GM21529 (cell line): ENCODE measurements at regions not wholly inside any gene's neighbourhood (a gene's known extent, or its start where the extent isn't known, plus 50 kb on each side); places are given as distances from the start of the nearest gene placed in this dataset.
"Not testable (repeated sequence)": the region's sequence is repeated elsewhere in the genome, so short reads cannot be mapped to it uniquely, and the experiment has no call there.

Experiments used
- ATAC-seq: cut with Tn5 transposase; IDR thresholded peaks from one replicate; pipeline ENCODE4 v1.9.1; 2021; ENCODE audit not compliant: unreplicated experiment

GRCh38 chr10:108633046-108633445, 1290.3 kb downstream of the XPNPEP1 start:
- ATAC-seq, result no peak

GRCh38 chr10:108632144-108632543, 1291.2 kb downstream of the XPNPEP1 start:
- ATAC-seq, result no peak

DNA sequence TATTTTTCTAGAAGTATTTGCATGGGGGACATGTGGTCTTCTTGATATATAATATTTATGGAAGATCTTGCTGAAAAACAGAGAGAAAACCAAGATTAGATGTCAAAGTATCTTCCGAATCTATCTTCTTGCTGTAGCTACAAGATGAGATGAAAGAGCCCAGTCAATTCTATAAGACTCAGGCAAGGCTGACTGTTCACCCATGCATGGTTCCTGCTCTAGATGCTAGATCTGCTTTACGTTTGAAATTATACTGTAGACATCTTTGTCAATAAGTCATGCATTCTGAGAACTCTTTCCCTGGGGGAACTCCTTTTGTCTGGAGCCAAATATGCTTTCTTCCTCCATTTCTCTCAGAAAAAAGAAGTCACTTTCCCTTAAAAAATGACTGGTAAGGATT, 1292.0 kb downstream of the XPNPEP1 start:
- ATAC-seq, result peak; percentile 92

DNA sequence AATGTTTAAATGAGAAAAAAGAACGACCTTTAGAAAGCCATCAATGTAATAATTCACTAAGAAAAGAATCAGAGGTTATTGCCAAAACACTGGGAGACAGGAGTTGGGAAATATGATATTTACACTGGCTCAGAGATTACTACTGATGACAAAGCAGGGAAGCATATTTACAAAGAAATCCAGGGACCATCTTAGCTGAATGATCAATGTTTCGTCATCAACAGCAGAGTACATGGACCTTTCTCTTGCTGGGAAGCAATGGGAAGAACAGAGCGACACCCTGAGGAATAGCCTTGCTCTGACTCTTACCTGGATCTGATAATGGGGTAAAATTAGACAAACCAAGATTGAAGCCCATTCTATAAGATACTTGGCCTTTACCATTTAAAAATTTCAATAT, 1293.5 kb downstream of the XPNPEP1 start:
- ATAC-seq, result no peak

DNA sequence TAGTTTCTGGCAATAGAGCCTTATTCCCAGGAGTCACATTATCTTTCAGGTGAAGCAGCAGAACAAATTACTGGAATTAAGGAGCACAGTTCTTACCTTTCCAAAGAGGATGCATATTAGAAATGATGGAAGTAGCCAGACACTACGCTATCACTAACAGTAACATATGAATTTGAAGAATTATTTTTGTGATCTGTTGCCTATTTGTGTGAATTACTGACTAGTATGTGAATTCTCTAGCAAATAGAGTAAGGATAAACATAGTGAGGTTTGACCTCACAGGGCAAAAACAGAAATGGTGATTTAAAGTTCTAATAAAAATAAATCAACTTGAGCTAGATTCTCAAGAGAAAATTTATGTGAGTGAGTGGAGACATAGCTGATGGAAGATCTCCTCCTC, 1299.3 kb downstream of the XPNPEP1 start:
- ATAC-seq, result no peak

DNA sequence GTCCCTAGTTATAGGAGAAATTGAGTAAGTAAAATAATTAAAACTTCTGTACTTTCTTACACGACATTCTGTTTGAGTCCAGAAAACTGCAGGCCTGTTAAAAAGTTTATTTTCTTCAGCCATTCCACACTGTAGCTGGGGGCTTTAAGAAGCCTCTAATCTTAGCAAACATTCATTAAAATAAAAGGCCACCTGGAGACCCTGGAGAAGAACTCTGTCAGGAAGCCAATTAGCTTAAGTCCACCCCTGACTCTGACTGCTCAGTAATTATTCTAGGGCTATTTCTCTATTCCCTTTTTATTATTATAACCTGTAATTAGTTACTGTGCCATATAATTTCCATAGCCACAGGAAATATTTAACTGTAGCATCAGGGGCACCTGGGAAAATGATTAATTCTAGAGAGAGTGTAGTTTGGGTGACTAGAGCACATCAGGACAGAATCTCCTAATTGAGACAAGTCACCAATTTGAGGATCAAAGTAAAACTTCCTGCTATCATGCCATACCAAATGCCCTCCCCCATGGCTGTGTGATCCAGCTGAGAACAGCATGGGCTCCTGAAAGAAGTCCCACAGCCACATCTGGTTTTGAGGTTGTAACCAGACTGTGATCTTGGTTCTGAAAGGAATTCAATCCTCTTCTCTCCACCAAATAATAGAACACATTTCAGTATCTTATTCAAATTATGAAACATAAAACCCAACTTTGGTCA, 1302.3 kb downstream of the XPNPEP1 start:
- no peak for ATAC-seq

DNA sequence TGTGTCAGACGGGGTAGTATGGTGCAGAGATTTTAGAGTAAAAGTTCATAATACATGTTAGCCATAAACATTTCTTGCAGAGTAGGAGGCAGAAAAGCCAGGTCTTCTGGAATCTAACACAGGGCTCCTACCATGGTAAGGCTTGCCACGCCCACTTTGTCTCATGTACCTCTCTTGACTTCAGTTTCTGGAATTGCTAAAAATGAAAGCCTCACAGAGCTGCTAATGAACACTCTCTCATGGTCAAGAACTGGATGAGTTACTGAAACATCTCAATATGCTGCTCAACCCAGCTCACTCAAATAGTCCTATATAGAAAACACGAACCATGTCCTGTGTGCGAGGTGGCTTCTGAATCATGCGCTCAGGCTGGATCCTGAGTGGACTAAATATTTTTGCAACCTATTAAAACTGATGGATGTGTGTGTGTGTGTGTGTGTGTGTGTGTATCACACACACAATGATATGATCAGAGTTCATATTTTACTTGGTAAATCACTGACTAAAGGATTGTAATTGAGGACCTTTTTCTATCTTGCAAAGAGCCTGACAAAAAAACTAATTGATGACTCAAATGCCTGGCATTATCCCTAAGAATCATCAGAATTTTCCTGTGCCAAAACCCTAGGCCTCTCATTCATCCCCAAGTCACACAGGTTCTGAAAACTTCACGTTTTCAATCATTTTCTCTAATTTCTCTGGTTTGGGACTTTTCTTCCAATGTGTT, 1306.6 kb downstream of the XPNPEP1 start:
- no peak for ATAC-seq

GRCh38 chr10:108615576-108616320, 1307.6 kb downstream of the XPNPEP1 start:
- no peak for ATAC-seq

DNA sequence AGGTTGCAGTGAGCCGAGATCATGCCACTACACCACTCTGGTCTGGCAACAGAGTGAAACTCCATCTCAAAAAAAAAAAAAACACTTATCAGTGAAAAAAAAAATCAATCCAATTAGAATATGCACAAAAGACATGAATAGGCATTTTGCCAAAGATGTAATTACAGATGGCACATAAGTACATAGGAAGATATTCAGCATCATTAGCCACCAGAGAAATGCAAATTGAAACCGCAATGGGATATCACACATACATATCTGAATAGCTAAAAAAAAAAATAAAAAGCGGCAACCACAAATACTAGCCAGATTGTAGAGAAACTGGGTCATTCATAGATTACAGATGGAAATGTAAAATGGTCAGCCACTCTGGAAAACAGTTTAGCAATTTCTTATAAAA, 1310.8 kb downstream of the XPNPEP1 start:
- no peak for ATAC-seq

GRCh38 chr10:108608860-108609259, 1314.5 kb downstream of the XPNPEP1 start:
- ATAC-seq, result no peak

- ATAC-seq, result no peak
These were observed 1321.5 kb downstream of the XPNPEP1 start for GRCh38 chr10:108601851-108602250.

GRCh38 chr10:108600511-108600910, 1322.8 kb downstream of the XPNPEP1 start:
- not testable (repeated sequence) for ATAC-seq

- ATAC-seq, result not testable (repeated sequence)
These were observed 1324.0 kb downstream of the XPNPEP1 start for GRCh38 chr10:108599317-108599716.

GRCh38 chr10:108598831-108599230, 1324.5 kb downstream of the XPNPEP1 start:
- no peak for ATAC-seq

- ATAC-seq, result no peak
These were observed 1325.0 kb downstream of the XPNPEP1 start for GRCh38 chr10:108598320-108598695.

- ATAC-seq, result no peak
These were observed 1325.5 kb downstream of the XPNPEP1 start for GRCh38 chr10:108597657-108598319.

- no peak for ATAC-seq
These were observed 1326.3 kb downstream of the XPNPEP1 start for GRCh38 chr10:108597031-108597430.

DNA sequence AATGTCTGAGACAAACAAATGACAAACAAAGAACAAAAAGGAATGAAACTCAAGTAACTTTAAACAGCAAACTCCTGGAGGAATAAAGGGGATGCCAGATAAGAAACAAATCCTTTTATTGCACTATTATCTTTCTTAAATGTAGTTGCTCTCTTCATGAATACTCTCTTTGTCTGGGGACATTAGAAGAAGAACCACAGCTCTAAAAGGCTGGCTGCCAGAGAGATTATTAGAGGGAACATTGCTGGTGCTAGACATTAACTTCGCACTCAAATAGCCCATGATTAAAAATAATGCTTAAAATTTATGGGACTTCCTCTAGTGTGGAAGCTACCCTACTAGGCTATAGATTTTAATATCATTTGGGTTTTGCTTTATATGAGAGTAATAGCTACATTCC, 1330.4 kb downstream of the XPNPEP1 start:
- ATAC-seq, result no peak

- no peak for ATAC-seq
These were observed 1331.9 kb downstream of the XPNPEP1 start for GRCh38 chr10:108591417-108591816.

- no peak for ATAC-seq
These were observed 1336.9 kb downstream of the XPNPEP1 start for GRCh38 chr10:108586424-108586823.

- ATAC-seq, result no peak
These were observed 1339.4 kb downstream of the XPNPEP1 start for GRCh38 chr10:108583877-108584276.
